ENCODE measurements at regions not wholly inside any gene's neighbourhood (a gene's known extent, or its start where the extent isn't known, plus 50 kb on each side); places are given as distances from the start of the nearest gene placed in this dataset.

- peak overlapping the region; percentile 49 for H3K4me2 ChIP-seq (ENCODE audit: insufficient read depth, low read length)
- CTCF ChIA-PET = interaction anchor here (1.7 to 3.5 kb wide), 2 partner anchors 8 to 57 kb away, joined by 10 to 47 read pairs; no protein-coding TSS in a partner anchor
- no peaks in the 10 kb centered on the region for H3K79me2 ChIP-seq (ENCODE audit: control insufficient read depth, insufficient read depth, low read length)
- no TSS peak for BruUV-seq (replicated peaks)
- no peaks in the 10 kb centered on the region for H3K27me3 ChIP-seq (ENCODE audit: control insufficient read depth in 2 of 2, insufficient read depth in 2 of 2, low read length in 2 of 2)
- no peak overlapping the region for H3K4me3 ChIP-seq (replicated peaks in 1 of 3; ENCODE audit: insufficient read depth in 1 of 3, low read depth in 1 of 3, low read length in 3 of 3)
- no peak overlapping the region for H2AFZ ChIP-seq (ENCODE audit: low read depth, low read length)
- dilution Hi-C loops (cut with MboI; ENCODE audit: extremely low pct_ligation_motif_present, low sequenced_read_pairs) (no loop called here), intact Hi-C loops (cut with micrococcal nuclease) (loop anchor here (10.0 kb wide), 2 partner anchors 644 to 754 kb away; partner anchors contain the start of genes IL15RA and RBM17)
- peak overlapping the region; percentile 30 for H3K9ac ChIP-seq (replicated peaks; ENCODE audit: extremely low read depth, insufficient read depth, low read length)
- peak; percentile 57 for FAIRE-seq
- POLR2A ChIA-PET = no interaction called here
- peak; percentile 31 for DNase-seq (ENCODE audit: low read depth, low spot score)
- H3K27ac ChIP-seq (ENCODE audit: insufficient read depth, low read depth, low read length) = peak overlapping the region; percentile 46
- H3K9me3 ChIP-seq (replicated peaks; ENCODE audit: control insufficient read depth, insufficient read depth, low read length) = no peaks in the 10 kb centered on the region
- TF ChIP-seq POLR2A (IDR thresholded peaks at IDR 0.05; ENCODE audit: low read depth, low read length) (peak; percentile 2), CTCF (IDR thresholded peaks at IDR 0.05; ENCODE audit: extremely low read depth in 1 of 2, insufficient read depth in 1 of 2, low read depth in 1 of 2, low read length in 2 of 2) (no peak), MAX (IDR thresholded peaks at IDR 0.05; ENCODE audit: insufficient read depth, insufficient read length) (no peak), FOS (IDR thresholded peaks at IDR 0.05; ENCODE audit: borderline replicate concordance, insufficient read depth, low read length) (no peak), POLR2AphosphoS5 (IDR thresholded peaks at IDR 0.05; ENCODE audit: insufficient read depth, low read depth, low read length) (no peak), JUN (IDR thresholded peaks at IDR 0.05; ENCODE audit: borderline replicate concordance, insufficient read depth, insufficient read length, low read depth) (no peak)
- no peaks in the 10 kb centered on the region for H3K9me1 ChIP-seq (replicated peaks; ENCODE audit: control insufficient read depth, extremely low read depth, insufficient read depth, low read length)
- peaks cover 24% of the 10 kb centered on the region for H3K4me1 ChIP-seq (ENCODE audit: control insufficient read depth, extremely low read depth, insufficient read depth, low read length)
- H4K20me1 ChIP-seq (replicated peaks; ENCODE audit: control insufficient read depth, extremely low read depth, insufficient read depth, low read length) = no peaks in the 10 kb centered on the region
- no peaks in the 10 kb centered on the region for H3K36me3 ChIP-seq (ENCODE audit: control insufficient read depth in 2 of 2, extremely low read depth in 1 of 2, insufficient read depth in 2 of 2, low read length in 2 of 2)
Observed at GRCh38 chr10:6729071-6729774, 149.1 kb upstream of the PRKCQ start.
